HepG2 (cell line): ENCODE measurements at regions not wholly inside any gene's neighbourhood (a gene's known extent, or its start where the extent isn't known, plus 50 kb on each side); places are given as distances from the start of the nearest gene placed in this dataset.

Source experiments
- BRCA1 ChIP-seq: sonication (generic); formaldehyde crosslinking; IDR thresholded peaks from 2 replicates; pipeline ENCODE4 v1.4.0; 2020; ENCODE audit warnings: missing genetic modification reagents
- CREM ChIP-seq, 2 experiments: sonication (generic) in 1 of 2; formaldehyde crosslinking in 1 of 2; IDR thresholded peaks; 2 replicates each; pipeline versions ENCODE4 v1.4.0 to v1.6.1; 2016 to 2020; ENCODE audit warnings: antibody characterized with exemption in 1 of 2, mild to moderate bottlenecking in 1 of 2, missing genetic modification reagents in 1 of 2
- EZH2 ChIP-seq: conservative IDR thresholded peaks from 2 replicates; pipeline ENCODE4 v1.6.1; 2012; ENCODE audit warnings: mild to moderate bottlenecking, low read depth, low read length, moderate library complexity
- HHEX ChIP-seq: IDR thresholded peaks from 2 replicates; pipeline ENCODE4 v1.6.1; 2016; ENCODE audit warnings: control low read depth
- ZNF232 ChIP-seq: sonication (generic); formaldehyde crosslinking; IDR thresholded peaks from 2 replicates; pipeline ENCODE4 v1.4.0; 2020; ENCODE audit warnings: missing genetic modification reagents, borderline replicate concordance
- TF ChIP-seq, protein P1 (sequence below): sonication (generic); formaldehyde crosslinking; IDR thresholded peaks from 2 replicates; pipeline ENCODE4 v1.5.0; 2020; ENCODE audit warnings: missing genetic modification reagents
- TF ChIP-seq, protein P2 (sequence below): sonication (generic); formaldehyde crosslinking; IDR thresholded peaks from 2 replicates; pipeline ENCODE4 v1.4.0; 2020; ENCODE audit warnings: missing genetic modification reagents

- TF ChIP-seq, protein P1, sequence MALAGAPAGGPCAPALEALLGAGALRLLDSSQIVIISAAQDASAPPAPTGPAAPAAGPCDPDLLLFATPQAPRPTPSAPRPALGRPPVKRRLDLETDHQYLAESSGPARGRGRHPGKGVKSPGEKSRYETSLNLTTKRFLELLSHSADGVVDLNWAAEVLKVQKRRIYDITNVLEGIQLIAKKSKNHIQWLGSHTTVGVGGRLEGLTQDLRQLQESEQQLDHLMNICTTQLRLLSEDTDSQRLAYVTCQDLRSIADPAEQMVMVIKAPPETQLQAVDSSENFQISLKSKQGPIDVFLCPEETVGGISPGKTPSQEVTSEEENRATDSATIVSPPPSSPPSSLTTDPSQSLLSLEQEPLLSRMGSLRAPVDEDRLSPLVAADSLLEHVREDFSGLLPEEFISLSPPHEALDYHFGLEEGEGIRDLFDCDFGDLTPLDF (CRISPR knock-in tag) = no peak
- TF ChIP-seq EZH2 (no peak), HHEX (no peak), ZNF232 (CRISPR knock-in tag) (no peak), CREM (IDR thresholded peaks at IDR 0.05) (no peak), CREM (CRISPR knock-in tag; IDR thresholded peaks at IDR 0.05) (no peak), BRCA1 (no peak)
- TF ChIP-seq, protein P2, sequence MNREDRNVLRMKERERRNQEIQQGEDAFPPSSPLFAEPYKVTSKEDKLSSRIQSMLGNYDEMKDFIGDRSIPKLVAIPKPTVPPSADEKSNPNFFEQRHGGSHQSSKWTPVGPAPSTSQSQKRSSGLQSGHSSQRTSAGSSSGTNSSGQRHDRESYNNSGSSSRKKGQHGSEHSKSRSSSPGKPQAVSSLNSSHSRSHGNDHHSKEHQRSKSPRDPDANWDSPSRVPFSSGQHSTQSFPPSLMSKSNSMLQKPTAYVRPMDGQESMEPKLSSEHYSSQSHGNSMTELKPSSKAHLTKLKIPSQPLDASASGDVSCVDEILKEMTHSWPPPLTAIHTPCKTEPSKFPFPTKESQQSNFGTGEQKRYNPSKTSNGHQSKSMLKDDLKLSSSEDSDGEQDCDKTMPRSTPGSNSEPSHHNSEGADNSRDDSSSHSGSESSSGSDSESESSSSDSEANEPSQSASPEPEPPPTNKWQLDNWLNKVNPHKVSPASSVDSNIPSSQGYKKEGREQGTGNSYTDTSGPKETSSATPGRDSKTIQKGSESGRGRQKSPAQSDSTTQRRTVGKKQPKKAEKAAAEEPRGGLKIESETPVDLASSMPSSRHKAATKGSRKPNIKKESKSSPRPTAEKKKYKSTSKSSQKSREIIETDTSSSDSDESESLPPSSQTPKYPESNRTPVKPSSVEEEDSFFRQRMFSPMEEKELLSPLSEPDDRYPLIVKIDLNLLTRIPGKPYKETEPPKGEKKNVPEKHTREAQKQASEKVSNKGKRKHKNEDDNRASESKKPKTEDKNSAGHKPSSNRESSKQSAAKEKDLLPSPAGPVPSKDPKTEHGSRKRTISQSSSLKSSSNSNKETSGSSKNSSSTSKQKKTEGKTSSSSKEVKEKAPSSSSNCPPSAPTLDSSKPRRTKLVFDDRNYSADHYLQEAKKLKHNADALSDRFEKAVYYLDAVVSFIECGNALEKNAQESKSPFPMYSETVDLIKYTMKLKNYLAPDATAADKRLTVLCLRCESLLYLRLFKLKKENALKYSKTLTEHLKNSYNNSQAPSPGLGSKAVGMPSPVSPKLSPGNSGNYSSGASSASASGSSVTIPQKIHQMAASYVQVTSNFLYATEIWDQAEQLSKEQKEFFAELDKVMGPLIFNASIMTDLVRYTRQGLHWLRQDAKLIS (CRISPR knock-in tag) = no peak
Measured at GRCh38 chr7:157076466-157076865, 62.3 kb upstream of the UBE3C start.
